ENCODE measurements at regions not wholly inside any gene's neighbourhood (a gene's known extent, or its start where the extent isn't known, plus 50 kb on each side); places are given as distances from the start of the nearest gene placed in this dataset.

DNA sequence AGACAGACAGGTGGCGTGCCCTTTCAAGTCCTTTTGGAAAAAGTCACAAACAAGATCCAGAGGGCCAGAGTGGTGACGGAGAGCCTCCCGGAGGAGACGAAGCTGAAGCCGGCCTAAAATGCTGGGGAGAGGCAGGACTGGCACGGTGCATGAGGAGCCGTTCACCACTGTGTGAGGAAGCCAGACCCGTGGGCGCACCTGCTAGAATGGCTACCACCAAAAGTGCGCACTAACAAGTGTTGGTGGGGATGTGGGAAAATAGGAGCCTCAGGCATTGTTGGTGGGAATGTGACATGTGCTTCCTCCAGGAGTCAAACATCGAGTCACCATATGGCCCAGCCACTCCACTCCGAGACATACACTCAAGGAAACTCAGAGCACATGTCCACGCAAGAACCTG lies 67.4 kb upstream of the HELT start:
- Histone ChIP-seq H3K27me3 (no peaks in the 10 kb centered on the region), H3K4me1 (no peaks in the 10 kb centered on the region), H3K36me3 (no peaks in the 10 kb centered on the region), H3K9me3 (no peaks in the 10 kb centered on the region), H3K4me3 (no peak overlapping the region), H3K27ac (no peak overlapping the region)
- intact Hi-C loops (cut with DNase I), result no loop called here
- no peak for DNase-seq (ENCODE audit: low spot score in 2 of 2)
- TF ChIP-seq, protein P1, sequence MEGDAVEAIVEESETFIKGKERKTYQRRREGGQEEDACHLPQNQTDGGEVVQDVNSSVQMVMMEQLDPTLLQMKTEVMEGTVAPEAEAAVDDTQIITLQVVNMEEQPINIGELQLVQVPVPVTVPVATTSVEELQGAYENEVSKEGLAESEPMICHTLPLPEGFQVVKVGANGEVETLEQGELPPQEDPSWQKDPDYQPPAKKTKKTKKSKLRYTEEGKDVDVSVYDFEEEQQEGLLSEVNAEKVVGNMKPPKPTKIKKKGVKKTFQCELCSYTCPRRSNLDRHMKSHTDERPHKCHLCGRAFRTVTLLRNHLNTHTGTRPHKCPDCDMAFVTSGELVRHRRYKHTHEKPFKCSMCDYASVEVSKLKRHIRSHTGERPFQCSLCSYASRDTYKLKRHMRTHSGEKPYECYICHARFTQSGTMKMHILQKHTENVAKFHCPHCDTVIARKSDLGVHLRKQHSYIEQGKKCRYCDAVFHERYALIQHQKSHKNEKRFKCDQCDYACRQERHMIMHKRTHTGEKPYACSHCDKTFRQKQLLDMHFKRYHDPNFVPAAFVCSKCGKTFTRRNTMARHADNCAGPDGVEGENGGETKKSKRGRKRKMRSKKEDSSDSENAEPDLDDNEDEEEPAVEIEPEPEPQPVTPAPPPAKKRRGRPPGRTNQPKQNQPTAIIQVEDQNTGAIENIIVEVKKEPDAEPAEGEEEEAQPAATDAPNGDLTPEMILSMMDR (IDR thresholded peaks at IDR 0.05), result no peak

DNA sequence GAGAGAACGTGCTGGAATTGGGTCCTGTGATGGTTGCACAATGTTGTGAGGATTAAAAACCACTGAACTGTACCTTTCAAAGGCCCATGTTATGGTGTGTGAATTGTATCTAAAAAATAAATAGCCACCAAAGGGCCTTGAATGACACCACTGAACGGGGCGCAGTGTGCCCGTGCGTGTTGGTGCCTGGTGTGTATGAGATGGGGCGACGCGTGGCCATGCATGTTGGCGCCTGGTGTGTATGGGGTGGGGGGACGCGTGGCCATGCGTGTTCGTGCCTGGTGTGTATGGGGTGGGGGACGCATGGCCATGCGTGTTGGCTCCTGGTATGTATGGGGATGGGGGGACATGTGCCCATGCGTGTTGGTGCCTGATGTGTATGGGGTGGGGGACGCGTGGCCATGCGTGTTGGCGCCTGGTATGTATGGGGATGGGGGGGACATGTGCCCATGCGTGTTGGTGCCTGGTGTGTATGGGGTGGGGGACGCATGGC lies 66.6 kb upstream of the HELT start:
- no peaks in the 10 kb centered on the region for H3K36me3 ChIP-seq
- no peak overlapping the region for H3K27ac ChIP-seq
- TF ChIP-seq, protein P1 (IDR thresholded peaks at IDR 0.05), result no peak
- intact Hi-C loops (cut with DNase I), result no loop called here
- H3K4me3 ChIP-seq, result no peak overlapping the region
- DNase-seq (ENCODE audit: low spot score in 2 of 2), result no peak
- H3K9me3 ChIP-seq, result no peaks in the 10 kb centered on the region
- no peaks in the 10 kb centered on the region for H3K4me1 ChIP-seq
- no peaks in the 10 kb centered on the region for H3K27me3 ChIP-seq

DNA sequence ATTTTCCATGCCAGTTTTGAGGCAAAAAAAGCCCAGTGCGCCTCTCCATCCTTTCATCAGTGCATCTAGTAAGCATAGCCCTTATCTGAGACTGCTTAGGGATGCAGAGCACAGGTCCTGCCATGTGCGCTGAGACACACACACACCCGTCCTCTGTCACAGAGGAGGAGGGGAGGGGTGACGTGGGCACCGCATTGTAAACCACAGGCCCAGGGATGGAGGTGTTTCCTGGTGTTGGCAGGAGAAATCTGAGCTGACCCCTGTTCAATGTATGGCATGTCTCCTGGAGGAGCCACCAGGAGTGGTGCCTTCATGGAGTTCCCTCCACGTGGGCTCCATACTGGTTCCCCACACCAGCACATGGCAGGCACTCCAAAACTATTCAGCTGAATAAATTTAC lies 65.8 kb upstream of the HELT start:
- TF ChIP-seq, protein P1 (IDR thresholded peaks at IDR 0.05), result no peak
- intact Hi-C loops (cut with DNase I), result no loop called here
- Histone ChIP-seq H3K36me3 (no peaks in the 10 kb centered on the region), H3K27me3 (no peaks in the 10 kb centered on the region), H3K4me3 (no peak overlapping the region), H3K9me3 (no peaks in the 10 kb centered on the region), H3K4me1 (no peaks in the 10 kb centered on the region), H3K27ac (no peak overlapping the region)
- no peak for DNase-seq (ENCODE audit: low spot score in 2 of 2)

DNA sequence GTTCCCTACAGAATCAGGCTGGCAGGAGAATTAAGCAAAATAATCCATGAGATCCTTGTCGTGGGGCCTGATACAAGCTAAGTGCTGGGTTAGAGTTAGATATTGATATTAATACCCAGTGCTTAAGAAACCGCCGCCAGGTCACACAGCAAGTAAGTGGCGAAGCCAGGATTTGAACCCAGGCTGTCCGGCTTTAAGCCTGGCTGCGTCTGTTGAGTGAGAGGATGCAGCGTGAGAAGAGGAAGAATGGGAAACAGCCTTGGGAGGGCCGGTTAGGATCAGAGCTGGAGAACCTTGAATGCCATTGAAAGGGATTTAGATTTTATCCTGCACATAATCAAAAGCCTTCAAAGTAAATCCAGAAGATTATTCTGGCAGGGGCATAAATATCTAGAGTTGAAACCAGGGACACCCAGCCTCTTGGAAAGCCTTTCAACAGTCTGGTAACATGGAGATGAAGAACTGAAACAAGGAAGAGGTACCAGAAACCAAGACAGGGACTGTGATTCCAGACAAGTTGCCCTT lies 64.8 kb upstream of the HELT start:
- intact Hi-C loops (cut with DNase I), result no loop called here
- TF ChIP-seq, protein P1 (IDR thresholded peaks at IDR 0.05), result no peak
- H3K36me3 ChIP-seq, result no peaks in the 10 kb centered on the region
- no peaks in the 10 kb centered on the region for H3K4me1 ChIP-seq
- no peaks in the 10 kb centered on the region for H3K9me3 ChIP-seq
- H3K4me3 ChIP-seq, result no peak overlapping the region
- DNase-seq (ENCODE audit: low spot score in 2 of 2), result no peak
- H3K27ac ChIP-seq, result no peak overlapping the region
- no peaks in the 10 kb centered on the region for H3K27me3 ChIP-seq

DNA sequence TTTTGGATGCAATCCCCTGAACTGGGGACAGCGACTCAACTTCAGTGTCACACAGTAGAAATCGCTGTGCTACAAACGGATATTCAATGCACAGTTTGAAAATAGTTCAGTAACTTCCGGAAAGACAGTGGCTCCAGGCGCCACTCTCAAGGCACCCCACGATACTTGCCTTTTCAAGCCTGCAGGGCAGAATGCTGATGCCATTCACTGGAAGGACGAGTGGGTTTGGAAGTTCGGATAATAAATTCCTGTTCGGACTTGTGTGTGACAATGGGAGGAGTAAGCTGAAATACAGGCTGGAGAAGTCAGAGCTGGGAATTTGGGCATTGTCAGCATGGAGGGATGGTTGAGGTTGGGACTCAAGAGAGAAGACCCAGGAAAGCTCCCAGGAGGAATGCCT lies 64.3 kb upstream of the HELT start:
- Histone ChIP-seq H3K27me3 (no peaks in the 10 kb centered on the region), H3K4me3 (no peak overlapping the region), H3K4me1 (no peaks in the 10 kb centered on the region), H3K9me3 (no peaks in the 10 kb centered on the region), H3K36me3 (no peaks in the 10 kb centered on the region), H3K27ac (no peak overlapping the region)
- TF ChIP-seq, protein P1 (IDR thresholded peaks at IDR 0.05), result no peak
- DNase-seq (ENCODE audit: low spot score in 2 of 2), result no peak
- intact Hi-C loops (cut with DNase I), result no loop called here

DNA sequence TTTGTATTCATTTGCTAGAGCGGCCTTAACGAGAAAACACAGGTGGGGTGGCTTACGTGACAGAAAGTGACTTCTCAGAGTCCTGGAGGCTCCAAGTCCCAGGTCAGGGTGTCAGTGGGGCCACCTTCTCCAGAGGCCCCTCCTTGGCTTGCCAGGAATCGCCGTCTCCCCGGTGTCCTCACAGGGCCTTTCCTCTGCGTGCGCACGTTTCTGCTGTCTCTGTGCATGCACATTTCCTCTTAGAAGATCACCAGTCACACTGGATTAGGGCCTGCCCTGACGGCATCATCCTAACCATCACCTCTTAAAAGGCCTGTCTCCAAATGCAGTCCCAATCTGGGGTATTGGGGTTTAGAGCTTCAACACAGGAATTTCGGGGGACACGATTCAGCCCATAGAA lies 63.8 kb upstream of the HELT start:
- Histone ChIP-seq H3K27ac (no peak overlapping the region), H3K36me3 (no peaks in the 10 kb centered on the region), H3K4me1 (peaks cover 0 to 3% of the 10 kb centered on the region in 2 donors), H3K9me3 (no peaks in the 10 kb centered on the region), H3K27me3 (no peaks in the 10 kb centered on the region), H3K4me3 (no peak overlapping the region)
- TF ChIP-seq, protein P1 (IDR thresholded peaks at IDR 0.05), result no peak
- intact Hi-C loops (cut with DNase I), result no loop called here
- no peak for DNase-seq (ENCODE audit: low spot score in 2 of 2)
